A172 (cell line): ENCODE measurements at regions not wholly inside any gene's neighbourhood (a gene's known extent, or its start where the extent isn't known, plus 50 kb on each side); places are given as distances from the start of the nearest gene placed in this dataset.

Experiments
- DNase-seq: peaks from one replicate; pipeline ENCODE4 v3.0.0-alpha.2; 2015; ENCODE audit warnings: low spot score

DNA sequence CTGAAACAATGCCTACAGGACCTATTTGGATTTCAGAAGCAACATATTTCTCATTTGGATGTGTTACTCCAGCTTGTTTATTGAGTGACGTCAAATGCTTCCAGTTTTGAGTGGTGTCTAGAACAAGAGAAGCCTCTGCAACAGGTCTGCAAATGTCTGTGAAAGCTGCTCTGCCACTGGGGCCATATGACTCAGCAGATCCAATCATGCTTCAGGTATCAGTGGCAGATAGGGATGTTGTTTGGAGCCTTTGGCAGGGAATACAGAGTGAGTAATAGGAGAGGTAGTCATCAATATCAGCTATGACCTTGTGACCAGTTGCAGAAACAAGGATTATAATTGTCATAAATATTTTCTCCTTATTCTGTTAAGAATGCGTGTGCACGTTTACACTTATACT is 141.1 kb upstream of the ZXDA start:
- no peak for DNase-seq

DNA sequence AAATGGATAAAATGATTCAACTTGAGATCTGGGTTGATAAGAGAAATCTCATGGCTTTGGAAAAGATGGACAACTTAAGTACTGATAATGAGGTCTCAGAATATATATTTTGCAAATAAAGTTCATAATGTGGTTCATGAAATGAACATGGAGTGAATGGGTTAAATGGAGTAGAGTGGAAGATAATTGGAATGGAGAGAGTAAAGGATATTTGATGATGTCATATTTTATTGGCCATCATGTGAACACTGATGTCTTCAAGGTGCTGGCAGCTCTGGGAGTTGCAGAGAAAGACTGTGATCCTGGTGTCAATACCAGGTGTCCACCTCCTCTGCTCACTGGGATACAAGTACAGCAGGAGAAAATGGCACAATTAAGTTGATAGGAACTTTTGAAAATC is 133.9 kb upstream of the ZXDA start:
- DNase-seq = no peak

- DNase-seq = peak; percentile 3
Observed at GRCh38 chrX:58025979-58026378, 115.7 kb upstream of the ZXDA start.

- no peak for DNase-seq
Observed at GRCh38 chrX:57985951-57986350, 75.7 kb upstream of the ZXDA start.

GRCh38 chrX:57984620-57985019 is 74.4 kb upstream of the ZXDA start:
- no peak for DNase-seq

GRCh38 chrX:57977992-57978391 is 67.7 kb upstream of the ZXDA start:
- DNase-seq = no peak

DNA sequence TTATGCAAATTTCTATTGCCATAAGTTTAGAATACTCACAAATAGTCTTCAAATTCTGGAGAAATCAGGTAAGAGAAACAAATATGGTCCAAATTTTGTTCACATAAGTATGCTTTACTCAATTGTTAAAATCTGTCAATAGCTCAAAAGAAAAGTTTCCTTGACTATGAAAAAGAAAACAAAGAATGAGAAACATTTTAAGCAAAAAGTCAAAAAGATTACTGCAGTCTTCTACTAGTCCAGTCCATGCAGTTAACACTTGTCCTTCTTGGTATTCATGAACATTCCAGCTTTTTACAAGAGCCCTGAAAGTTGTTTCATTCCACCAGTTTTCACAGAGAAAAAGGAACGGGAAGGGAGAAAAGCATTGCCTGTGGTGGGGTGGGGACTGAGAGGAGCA is 54.7 kb upstream of the ZXDA start:
- no peak for DNase-seq
